Lung (tissue), 9 donors: ENCODE measurements at regions not wholly inside any gene's neighbourhood (a gene's known extent, or its start where the extent isn't known, plus 50 kb on each side); places are given as distances from the start of the nearest gene placed in this dataset.
"Not testable (repeated sequence)": the region's sequence is repeated elsewhere in the genome, so short reads cannot be mapped to it uniquely, and the experiment has no call there.

Experiments used
- ATAC-seq: fragments of 200-7000 bp; cut with Tn5 transposase; one replicate; pipeline ENCODE4 v1.9.1; 2020; ENCODE audit warnings: moderate number of reproducible peaks; ENCODE audit not compliant: insufficient read depth, low FRiP score
- DNase-seq, 3 donors: peaks; one replicate each; pipeline ENCODE4 v3.0.0-alpha.2; 2013 to 2017
- H3K27ac ChIP-seq, 2 donors: one replicate each; pipeline ENCODE4 v1.5.1; 2013; ENCODE audit warnings: mild to moderate bottlenecking in 2 of 2, moderate library complexity in 2 of 2, control low read depth in 1 of 2, inconsistent platforms in 1 of 2, low read depth in 1 of 2, low read length in 1 of 2
- H3K27me3 ChIP-seq, 3 donors: one replicate each; pipeline ENCODE4 v1.5.1; 2013; ENCODE audit warnings: low read length in 2 of 3; ENCODE audit not compliant: control insufficient read depth in 3 of 3, insufficient read depth in 3 of 3
- H3K36me3 ChIP-seq, 4 donors: one replicate each; pipeline ENCODE4 v1.5.1; 2013; ENCODE audit warnings: low read length in 4 of 4, mild to moderate bottlenecking in 1 of 4, moderate library complexity in 1 of 4; ENCODE audit not compliant: control insufficient read depth in 4 of 4, insufficient read depth in 4 of 4
- H3K4me1 ChIP-seq, 5 donors: one replicate each; pipeline ENCODE4 v1.5.1; 2013; ENCODE audit warnings: low read length in 5 of 5, mild to moderate bottlenecking in 2 of 5, moderate library complexity in 1 of 5; ENCODE audit not compliant: control insufficient read depth in 5 of 5, insufficient read depth in 5 of 5
- H3K4me3 ChIP-seq: one replicate; pipeline ENCODE4 v1.5.1; 2013; ENCODE audit warnings: mild to moderate bottlenecking, control low read depth, moderate library complexity
- H3K9ac ChIP-seq, 2 donors: one replicate each; pipeline ENCODE4 v1.5.1; 2013; ENCODE audit warnings: low read length in 2 of 2, control low read depth in 1 of 2; ENCODE audit not compliant: insufficient read depth in 1 of 2
- H3K9me3 ChIP-seq, 4 donors: one replicate each; pipeline ENCODE4 v1.5.1; 2013; ENCODE audit warnings: low read length in 3 of 4, mild to moderate bottlenecking in 1 of 4, moderate library complexity in 1 of 4; ENCODE audit not compliant: control insufficient read depth in 4 of 4, insufficient read depth in 3 of 4
- WGBS, 2 donors: extraction: QIAGEN DNeasy Blood & Tissue Kit; methylation state at CpG; one replicate each; pipeline ENCODE4 v1.1.7; 2013; 5-methylcytosine and 5-hydroxymethylcytosine counted together
- donor health status: Bipolar disorder and iron deficiency.
- donor health status: healthy.
- donor health status: DM: yes; HTN: yes; CAD: no.

DNA sequence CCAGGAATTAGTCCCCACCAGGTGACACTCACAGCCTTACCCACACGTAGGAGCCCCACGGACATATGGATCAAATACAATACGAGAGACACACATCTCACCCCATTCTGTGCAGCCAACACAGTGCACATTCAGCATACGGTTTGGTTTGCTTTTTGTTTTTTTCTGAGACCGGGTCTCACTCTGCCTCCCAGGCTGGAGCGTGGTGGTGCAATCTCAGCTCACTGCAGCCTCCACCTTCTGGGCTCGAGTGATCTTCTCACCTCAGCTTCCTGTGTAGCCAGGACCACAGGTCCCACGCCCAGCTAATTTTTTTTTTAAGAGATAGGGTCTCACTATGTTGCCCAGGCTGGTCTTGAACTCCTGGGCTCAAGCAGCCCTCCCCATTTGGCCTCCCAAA is 102.8 kb downstream of the POTEB start:
- no CpG with 5 or more reads among the region's 8 CpGs for WGBS, 2 donors

DNA sequence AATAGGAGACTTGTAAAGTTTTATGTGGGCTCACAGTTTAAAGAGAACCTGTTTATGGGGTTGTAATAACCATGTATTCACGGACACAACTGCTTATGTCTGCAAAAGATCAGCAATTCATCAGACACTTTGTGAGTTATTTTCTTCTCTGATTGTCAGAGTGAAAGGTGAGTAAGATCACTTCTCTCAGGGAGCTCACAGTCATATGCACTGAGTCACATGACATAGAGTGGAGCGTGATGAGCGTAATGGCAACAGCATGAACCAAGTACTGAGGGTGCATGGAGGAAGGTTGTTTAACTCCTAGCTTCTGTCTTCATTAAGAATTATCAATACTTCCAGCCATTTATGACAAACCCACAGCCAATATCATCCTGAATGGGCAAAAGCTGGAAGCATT is 111.0 kb downstream of the POTEB start:
- H3K9ac ChIP-seq, H3K9me3 ChIP-seq, ATAC-seq, H3K27ac ChIP-seq, H3K36me3 ChIP-seq, H3K4me3 ChIP-seq, DNase-seq, H3K4me1 ChIP-seq, H3K27me3 ChIP-seq: not testable (repeated sequence)
- no CpG with 5 or more reads among the region's 3 CpGs for WGBS, 2 donors

More for the DNA sequence above, 102.8 kb downstream of the POTEB start:
- H3K9me3 ChIP-seq, ATAC-seq, H3K4me1 ChIP-seq, H3K27me3 ChIP-seq, H3K4me3 ChIP-seq, H3K27ac ChIP-seq, H3K36me3 ChIP-seq, H3K9ac ChIP-seq, DNase-seq: not testable (repeated sequence)

DNA sequence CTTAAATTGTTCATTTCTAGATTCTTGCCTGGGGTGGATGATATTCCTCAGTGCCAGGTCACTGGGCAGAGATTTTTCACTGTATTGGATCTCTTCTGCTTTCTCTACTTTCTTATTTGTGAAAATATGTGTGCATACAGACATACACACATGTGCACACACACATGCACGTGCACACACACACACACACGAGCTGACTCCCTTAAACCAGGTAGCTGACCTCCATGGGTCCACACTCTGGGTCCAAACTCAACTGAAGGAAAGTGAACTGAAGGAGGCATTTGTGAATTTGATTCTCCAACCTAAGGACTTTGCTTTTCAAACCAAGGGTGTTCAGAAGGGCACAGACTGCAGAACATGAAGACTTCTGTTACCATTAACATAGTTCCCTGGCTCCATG is 113.8 kb downstream of the POTEB start:
- not testable (repeated sequence) for DNase-seq, H3K9ac ChIP-seq, ATAC-seq, H3K4me1 ChIP-seq, H3K27ac ChIP-seq, H3K36me3 ChIP-seq, H3K27me3 ChIP-seq, H3K4me3 ChIP-seq, H3K9me3 ChIP-seq
- 50 to 51% methylated on average over 2 of the region's 2 CpGs for WGBS, 2 donors

DNA sequence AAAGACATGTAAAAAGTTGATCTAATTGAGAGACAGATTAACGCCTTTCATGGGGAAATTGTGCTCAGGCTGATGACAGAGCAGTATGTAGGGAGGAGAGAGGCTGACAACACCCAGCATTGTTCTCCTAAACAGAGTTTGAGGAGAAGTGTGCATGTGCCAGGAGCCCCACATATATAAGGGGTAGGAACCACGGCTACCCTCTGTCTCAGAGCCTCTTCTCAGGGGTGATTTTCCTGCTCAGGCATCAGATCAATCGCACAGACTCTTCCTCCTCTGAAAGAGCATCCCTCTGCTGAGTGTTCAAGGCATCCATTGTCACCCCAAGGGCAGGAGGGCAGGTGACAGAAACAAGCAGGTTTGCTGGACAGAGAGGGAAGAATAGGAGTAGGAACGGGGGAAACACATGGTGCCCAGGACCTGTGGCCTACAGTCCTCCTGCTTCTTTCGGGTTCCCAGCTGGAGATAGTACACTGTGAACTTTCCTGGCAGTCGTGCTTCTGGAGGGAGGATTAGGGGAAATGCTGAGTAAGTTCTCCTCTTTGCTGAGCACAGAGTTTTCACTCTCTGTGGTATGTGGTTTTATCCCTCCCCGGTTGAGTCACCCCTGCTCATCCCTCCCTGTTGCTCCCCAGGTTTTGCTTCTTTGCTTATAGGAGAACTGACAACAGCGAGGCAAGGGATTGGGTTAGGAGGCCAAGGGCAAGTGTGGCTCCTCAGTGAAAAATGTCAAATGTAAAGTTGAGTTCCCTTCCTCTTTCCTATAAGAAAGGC is 117.1 kb downstream of the POTEB start:
- 31% methylated on average over 3 of the region's 8 CpGs for WGBS, 2 donors

DNA sequence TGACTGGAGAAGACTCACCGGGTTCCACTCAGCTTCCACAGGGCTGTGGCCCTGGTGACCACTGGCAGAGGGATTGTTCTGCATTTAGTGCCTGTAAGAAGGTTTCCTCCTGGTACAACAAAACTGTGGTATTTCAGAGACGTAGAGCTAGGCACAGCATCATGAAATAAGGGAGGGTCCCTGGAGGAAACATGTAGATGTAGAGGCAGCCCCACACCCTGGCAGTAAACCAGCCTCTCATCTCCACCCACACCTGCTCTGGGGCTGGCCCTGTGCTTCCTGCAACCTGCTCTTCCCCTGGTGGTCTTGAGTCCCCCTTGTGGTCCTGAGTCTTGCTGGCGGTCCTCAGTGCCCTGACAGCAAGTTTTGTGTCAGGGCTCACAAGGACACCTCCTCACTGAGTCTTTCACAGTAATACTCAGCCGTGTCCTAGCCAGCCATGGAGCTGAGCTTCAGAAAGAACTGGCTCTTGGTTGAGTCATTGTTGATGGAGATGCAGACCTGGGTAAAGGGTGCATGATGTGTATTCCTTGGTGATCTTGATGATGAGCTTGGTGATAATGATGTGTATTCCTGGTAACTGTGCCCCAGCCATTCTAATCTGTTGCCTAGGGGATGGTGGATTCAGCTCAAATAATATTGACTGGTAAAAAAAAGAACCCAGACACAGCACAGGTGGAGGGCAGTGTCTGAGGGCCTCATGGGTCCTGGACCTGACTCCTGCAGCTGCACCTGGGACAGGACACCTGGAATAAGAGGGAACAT is 118.0 kb downstream of the POTEB start:
- not testable (repeated sequence) for H3K9me3 ChIP-seq, H3K4me3 ChIP-seq, ATAC-seq, H3K9ac ChIP-seq, H3K27ac ChIP-seq, H3K4me1 ChIP-seq, H3K27me3 ChIP-seq, H3K36me3 ChIP-seq, DNase-seq
- WGBS, 2 donors: 86% methylated on average over 1 of the region's 4 CpGs; no CpG with 5 or more reads in 1 of the 2 donors

More for the DNA sequence above, 117.1 kb downstream of the POTEB start:
- not testable (repeated sequence) for H3K27ac ChIP-seq, H3K27me3 ChIP-seq, H3K9ac ChIP-seq, DNase-seq, H3K9me3 ChIP-seq, H3K4me1 ChIP-seq, H3K4me3 ChIP-seq, H3K36me3 ChIP-seq
- peak; percentile 80 for ATAC-seq

DNA sequence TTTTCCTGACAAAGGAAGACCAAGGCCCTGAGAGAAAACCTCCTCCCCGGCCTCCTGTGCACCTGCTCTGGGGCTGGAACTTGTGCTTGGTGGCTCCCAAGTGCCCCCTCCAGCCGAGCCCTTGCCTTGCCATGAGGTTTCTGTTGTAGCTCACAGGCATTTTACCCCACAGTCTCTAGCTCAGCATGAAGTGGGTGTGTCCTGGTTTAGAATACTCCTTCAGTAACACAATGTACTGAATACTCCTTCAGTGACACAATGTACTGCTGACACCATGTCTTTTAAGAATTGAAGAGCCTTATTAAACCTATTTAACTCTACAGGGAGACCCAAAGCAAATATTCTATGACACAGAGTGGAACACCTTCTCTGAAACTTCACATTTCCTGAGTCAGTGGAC is 123.7 kb downstream of the POTEB start:
- not testable (repeated sequence) for ATAC-seq
- no CpG with 5 or more reads among the region's 2 CpGs for WGBS, 2 donors

DNA sequence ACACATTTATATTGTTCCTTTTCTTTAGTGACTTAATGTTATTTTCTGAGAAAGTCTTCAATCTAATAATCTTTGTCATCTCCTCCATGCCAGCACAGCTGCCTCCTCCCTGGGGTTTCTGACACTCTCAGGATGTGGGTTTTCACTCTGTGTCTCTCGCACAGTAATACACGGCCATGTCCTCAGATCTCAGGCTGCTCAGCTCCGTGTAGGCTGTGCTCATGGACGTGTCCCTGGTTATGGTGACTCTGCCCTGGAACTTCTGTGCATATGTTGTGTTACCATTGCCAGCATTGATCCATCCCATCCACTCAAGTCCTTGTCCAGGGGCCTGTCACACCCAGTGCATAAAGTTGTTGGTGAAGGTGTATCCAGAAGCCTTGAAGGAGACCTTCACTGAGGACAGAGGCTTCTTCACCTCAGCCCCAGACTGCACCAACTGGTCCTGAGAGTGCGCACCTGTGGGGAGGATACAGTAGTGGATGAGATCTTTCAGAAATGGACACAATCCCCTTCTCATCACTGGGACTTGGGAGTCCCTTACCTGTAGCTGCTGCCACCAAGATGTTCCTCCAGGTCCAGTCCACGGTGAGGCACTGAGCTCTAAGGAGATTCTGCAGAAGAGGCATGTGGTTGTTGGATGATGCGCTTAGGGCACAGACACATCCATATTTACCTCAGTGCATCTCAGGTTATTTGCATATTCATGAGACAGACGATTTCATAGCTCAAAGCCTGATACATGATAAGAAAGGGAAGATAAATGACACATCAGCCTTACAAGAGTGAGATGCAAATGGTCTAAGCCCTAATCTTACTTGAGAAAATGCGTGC is 125.2 kb downstream of the POTEB start:
- H3K4me1 ChIP-seq, H3K9me3 ChIP-seq, H3K4me3 ChIP-seq, H3K36me3 ChIP-seq, H3K27ac ChIP-seq, H3K9ac ChIP-seq, H3K27me3 ChIP-seq, DNase-seq, ATAC-seq: not testable (repeated sequence)
- WGBS, 2 donors: 65 to 66% methylated on average over 3 of the region's 9 CpGs

More for the DNA sequence above, 123.7 kb downstream of the POTEB start:
- not testable (repeated sequence) for H3K36me3 ChIP-seq, H3K27me3 ChIP-seq, H3K4me1 ChIP-seq, H3K9me3 ChIP-seq, H3K27ac ChIP-seq, H3K9ac ChIP-seq, H3K4me3 ChIP-seq, DNase-seq
